ENCODE measurements at regions not wholly inside any gene's neighbourhood (a gene's known extent, or its start where the extent isn't known, plus 50 kb on each side); places are given as distances from the start of the nearest gene placed in this dataset.
"Not testable (repeated sequence)": the region's sequence is repeated elsewhere in the genome, so short reads cannot be mapped to it uniquely, and the experiment has no call there.

DNA sequence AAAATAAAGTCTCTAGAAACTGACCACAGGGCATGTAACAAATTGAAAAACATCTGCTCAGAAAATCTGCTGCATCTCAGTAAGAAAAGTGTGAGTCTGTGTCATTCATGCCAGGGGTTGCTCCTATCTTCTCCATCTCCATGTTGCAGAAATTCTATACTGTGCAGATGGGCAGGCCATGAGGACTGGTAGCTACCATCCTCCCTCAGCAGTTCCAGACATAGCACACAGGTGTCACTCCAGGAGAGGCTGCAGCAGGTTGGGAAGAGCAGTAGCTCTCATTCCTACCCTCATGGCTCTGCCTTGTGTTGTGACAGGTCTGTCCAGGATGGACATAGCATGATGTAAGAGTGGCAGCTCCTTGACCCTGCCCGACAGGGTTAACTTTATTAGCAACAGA lies 173.4 kb downstream of the NDUFS4 start:
- peak; percentile 67 for DNase-seq

DNA sequence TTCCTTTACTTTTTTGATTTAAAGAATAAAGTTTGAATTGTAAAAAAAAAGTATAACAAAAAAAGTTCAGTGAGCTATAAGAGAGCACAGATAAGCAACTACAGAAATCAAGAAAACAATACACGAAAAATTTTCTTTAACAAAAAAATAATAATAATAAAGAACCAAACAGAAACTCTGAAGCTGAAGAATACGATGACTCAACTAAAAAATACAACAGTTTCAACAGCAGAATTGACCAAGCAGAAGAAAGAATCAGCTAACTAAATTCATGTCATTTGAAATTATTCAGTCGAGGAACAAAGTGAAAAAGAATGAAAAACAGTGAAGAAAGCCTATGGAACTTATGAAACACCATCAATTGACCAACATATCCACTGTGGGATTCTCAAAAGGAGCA lies 177.7 kb downstream of the NDUFS4 start:
- DNase-seq, result no peak

DNA sequence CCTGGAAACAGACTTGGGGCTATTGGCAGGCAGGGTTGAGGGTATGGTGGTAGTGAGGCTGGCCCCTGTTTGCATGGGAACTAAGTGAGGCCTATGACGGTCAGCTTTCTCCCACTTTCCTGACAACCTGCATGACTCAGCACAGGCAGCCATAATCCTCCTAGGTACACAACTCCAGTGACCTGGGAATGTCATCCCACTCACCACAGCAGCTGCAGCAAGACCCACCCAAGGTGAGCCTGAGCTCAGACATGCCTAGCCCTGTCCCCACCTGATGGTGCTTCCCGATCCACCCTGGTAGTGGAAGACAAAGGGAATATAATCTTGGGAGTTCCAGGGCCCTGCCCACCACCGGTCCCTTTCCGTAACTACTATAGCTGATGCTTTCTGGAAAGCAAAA lies 178.7 kb downstream of the NDUFS4 start:
- no peak for DNase-seq

DNA sequence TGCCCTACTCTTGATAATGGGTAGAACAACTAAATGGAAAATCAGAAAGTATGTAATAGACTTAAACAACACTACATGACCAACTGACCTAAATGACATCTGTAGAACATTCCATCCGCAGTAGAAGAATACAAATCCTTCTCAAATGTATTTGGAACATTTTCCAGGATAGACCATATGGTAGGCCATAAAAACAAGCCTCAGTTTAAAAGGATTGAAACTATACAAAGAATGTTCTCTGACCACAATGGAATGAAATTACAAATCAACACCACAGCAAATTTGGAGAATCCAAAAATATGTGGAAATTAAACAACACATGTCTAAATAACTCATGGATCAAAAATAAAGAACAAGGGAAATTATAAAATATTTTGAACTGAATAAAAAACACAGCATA lies 189.2 kb downstream of the NDUFS4 start:
- no peak for DNase-seq

DNA sequence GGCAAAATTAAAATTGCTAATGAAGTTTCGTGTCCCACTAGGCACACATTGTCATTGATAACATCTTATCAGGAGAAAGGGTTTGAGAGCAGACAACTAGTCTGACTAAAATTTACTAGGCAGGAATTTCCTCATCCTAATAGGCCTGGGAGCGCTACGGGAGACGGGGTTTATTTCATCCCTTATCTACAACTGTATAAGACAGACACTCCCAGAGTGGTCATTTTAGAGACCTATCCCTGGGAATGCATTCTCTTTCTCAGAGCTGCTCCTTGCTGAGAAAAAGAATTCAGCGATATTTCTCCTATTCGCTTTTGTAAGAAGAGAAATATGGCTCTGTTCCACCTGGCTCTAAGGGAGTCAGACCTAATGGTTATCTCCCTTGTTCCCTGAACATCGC lies 191.8 kb downstream of the NDUFS4 start:
- not testable (repeated sequence) for DNase-seq

DNA sequence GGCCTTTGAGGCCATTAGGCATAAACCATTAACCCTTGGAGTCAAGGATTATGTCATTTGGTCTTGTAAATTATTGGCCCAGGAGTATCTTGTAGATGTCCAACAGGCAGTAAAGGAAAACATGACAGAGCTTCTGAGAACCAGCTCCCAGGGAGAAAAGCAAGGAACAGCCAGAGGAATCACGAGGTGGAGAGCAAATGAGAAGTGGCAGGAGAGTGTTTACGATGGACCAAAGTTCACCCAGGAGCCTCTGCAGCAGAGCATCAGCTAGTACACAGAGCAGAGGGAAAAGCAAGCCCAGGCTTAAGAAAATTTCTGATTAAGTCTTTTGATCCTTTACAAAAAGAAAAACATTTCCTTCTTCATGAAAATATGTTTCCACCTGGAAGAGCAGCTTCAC lies 206.2 kb downstream of the NDUFS4 start:
- DNase-seq, result no peak

DNA sequence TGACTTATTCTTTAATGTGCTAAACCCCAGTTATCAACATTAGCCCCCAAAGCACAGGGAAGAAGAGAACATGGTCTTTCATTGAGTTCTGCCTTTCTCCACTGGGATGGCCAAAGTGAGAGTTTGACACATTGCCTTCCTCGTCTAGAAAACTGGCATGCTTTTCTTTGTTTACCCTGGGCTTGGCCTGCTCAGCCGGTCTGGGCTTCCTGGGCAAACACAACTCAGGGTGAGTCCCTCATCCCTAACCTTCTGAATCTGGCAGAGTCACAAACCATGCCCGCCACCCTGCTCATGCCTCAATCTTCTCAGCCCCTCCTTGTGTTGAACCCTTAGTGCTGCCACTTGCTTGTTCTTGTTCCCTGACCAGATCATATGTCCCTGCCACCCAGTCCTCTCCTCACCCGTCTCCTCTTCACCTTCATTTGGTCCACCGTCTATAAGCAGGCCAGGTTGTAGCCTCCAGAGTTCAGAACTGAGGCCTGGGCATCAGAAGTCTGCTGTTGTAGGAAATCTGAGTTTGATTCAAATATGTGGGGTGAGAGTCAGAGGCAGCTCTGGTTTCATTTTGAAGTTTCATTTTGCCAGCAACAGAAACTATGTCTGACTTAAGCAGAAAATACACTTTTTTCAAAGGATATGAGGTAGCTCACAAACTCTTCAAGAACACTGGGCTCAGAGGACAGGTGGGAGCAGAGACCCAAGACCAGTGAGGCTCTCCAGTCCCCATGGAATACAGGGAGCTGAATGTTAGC lies 217.6 kb downstream of the NDUFS4 start:
- no peak for DNase-seq

DNA sequence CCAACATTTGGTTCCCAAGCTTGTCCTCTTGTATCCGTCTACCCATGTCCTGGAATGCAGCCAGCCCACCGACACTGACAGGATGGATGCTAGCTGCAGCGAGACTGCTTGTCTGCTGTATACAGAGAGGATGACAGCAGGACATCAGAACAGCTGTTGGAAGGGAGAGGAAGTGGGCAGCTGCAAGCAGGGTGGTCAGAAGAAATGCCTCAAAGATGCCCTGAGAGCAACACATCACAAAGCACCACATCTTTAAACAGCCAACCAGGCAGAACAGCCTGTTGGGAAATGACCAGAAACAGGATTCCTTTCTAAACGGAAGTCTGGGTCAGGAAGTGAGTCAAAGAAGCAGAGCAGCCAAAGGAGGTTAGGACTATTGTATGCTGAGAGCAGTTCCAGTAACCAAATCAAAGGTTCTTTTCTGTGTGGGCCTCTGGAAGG lies 219.1 kb downstream of the NDUFS4 start:
- no peak for DNase-seq

DNA sequence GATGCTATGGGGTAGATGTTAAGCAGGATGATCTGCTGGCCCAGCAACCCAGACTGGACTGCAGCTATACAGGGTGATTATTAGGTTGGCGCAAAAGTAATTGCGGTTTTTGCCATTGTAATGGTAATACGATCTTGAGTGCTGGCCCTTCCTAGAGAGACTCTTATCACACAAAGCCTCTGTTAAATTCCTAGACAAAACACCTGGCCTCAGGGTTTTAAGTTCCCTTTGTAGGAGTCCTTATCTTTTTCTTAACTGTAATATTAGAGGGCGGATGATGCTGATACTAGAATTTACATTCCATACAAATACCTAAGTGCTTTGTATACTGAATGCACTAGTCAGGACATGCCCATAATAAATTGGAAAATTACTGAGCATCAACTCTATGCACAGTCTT lies 222.2 kb downstream of the NDUFS4 start:
- DNase-seq, result no peak

DNA sequence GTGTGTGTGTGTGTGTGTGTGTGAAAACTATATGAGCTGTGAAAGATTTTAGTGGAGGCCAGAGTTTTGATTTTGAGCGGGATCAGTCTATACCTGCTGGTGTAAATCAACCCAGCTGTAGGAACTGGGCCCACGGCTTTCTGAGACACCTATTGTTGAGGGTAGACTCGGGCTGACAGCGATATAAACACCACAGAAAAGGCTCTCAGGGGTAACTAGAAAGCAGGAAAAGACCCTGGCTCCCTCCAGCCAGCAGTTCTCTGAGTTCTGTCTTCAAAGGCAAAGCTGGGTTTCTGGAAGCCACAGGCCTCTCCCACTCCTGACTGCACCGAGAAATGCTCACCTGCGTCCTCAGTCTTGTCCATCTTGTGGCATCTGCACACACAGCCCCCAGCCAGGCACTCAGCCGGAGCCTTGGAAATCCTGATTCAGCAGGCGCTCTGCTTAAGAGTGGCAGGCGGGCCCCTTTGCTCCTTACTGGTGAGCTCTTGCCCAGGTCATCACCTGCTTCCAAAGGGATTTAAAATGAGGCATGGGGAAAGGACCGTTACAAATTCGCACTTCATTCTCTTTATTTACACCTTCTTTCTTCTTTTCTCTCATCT lies 223.3 kb downstream of the NDUFS4 start:
- DNase-seq, result no peak

DNA sequence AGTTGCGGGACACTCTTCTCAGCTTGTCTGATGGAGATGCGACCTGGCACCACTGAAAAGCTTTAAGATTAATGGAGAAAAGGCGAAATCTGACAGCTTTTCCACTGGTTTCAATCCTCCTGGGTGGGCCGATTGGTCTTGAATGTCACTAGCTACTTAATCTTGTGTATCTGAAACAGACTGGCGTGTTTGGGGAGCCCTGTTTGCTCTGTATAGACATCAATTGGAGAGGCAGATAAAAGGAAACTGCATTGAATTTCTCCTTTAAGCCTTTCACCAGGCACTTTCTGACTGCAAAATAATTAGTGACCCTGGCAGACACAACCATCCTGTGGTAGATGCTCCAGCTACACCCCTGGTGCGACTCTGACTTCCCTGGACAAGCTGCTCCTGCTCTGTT lies 224.2 kb downstream of the NDUFS4 start:
- no peak for DNase-seq

DNA sequence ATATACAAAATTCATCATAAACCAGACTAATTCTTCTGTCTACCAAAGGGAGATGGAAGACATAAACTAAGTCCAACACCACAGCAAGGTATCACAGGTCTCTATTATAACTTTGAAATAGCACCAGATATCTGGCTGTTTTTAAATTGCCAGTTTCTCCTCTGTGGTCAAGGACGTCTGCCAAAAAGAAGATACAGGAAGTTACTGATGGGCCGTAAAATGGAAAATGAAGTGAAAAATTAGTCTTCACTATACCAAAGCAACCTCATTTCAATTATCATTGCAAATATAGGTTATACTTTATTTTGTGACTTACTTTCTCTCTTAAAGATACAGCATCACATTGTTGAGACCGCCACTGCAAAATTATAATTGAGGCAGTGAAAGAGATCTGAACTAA lies 225.5 kb downstream of the NDUFS4 start:
- no peak for DNase-seq

DNA sequence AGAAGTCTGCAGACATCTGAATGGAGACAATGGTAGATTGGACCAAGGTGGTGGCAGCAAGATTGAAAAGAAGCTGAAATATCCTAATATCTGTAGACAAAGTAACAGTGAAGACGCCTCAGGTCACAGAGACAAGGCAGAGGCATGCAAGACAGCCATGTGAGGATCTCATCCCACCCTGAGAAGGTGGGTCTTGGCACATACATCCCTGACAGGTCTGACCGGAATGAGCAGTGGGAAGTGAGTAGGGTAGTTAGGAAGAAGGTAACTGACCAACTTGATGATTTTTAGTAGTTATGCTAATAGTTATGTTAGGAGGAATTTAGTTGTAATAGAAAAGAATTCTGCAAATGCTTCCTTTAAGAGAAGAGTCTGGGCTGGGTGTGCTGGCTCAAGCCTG lies 229.6 kb downstream of the NDUFS4 start:
- DNase-seq, result no peak

DNA sequence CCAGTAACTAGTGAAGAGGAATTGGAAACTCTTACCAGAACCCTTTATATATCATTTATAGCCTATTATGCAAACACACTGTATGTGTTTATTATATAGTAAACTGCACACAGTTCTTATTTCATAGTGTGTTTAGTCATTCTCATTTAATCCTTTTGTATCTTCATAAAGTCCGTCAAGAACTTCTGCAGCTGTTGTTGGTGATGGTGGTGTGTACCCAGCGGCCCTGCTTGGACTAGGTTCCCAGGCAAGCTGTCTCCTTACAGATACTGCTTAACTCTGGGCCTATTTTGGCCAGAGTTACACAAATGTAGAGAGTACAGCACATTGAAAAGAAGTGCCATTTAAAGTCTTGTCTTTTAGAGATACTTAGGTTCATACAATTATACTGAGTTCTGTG lies 231.9 kb downstream of the NDUFS4 start:
- DNase-seq, result no peak

DNA sequence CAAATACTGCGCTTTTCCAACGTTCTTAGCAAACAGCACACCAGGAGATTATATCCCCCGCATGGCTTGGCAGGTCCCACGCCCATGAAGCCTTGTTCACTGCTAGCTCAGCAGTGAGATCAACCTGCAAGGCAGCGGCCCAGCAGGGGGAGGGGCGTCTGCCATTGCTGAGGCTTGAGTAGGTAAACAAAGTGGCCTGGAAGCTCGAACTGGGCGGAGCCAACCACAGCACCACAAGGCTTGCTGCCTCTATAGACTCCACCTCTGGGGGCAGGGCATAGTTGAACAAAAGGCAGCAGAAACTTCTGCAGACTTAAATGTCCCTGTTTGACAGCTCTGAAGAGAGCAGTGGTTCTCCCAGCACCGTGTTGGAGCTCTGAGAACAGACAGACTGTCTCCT lies 239.2 kb downstream of the NDUFS4 start:
- not testable (repeated sequence) for DNase-seq

DNA sequence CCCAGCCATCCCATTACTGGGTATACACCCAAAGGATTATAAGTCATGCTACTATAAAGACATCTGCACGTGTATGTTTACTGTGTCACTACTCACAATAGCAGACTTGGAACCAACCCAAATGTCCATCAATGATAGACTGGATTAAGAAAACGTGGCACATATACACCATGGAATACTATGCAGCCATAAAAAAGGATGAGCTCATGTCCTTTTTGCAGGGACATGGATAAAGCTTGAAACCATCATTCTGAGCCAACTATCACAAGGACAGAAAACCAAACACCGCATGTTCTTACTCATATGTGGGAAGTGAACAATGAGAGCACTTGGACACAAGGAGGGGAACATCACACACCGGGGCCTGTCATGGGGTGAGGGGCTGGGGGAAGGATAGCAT lies 248.0 kb downstream of the NDUFS4 start:
- not testable (repeated sequence) for DNase-seq

DNA sequence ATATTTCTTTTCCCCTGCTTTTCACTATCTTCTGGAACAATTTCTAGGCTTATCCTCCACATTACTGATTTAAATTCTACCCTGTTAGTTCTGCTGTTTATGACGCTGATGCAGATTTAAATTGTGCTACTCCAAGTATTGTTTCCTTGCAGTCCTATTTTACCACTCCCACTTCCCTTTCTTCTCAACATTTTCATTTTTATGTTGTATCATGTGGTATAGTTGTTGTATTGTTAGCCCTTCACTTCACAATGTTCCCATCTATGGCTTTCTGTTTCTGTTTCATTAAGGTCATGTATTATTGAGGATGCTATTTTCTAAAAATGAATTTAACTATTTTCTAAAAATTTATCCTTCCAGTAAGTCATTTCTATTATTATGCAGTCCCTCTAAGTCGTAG lies 254.4 kb downstream of the NDUFS4 start:
- no peak for DNase-seq

DNA sequence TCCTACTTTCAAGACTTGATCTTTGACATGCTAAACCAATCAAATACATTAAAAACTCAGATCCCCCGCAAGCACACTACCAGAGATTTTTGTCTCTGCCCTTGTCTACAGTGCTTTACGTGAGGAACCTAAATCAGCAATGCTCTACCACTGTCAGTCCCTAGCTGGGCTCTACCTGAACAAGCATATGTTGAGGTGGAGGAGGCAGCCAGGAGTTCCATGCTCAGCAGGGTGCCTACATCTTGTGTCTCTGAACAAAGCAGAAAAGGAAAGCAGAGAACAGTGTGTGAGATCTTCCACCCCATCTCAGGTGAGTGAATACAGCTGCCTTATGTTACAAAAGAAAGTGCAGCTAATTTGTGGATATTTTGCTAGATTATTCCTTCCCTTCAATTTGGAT lies 255.0 kb downstream of the NDUFS4 start:
- DNase-seq, result no peak

DNA sequence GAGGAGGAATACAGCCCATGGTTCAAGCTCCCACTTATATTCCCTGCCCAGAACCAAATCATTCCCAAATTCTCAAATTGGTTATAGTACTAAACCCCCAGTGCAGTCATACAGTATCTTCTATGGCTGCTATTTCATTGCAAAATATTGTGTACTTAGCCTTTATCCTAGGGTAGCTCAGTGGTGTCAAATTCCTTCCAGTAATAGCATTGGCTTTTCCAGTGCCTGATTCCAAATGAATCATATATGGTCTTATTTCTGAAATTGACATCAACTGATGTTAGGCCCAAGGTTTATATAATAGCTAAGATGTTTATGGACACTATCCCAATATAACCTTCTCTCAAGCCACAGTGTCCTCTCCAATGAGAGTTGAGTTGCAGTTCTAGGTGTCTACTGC lies 256.7 kb downstream of the NDUFS4 start:
- DNase-seq, result no peak

DNA sequence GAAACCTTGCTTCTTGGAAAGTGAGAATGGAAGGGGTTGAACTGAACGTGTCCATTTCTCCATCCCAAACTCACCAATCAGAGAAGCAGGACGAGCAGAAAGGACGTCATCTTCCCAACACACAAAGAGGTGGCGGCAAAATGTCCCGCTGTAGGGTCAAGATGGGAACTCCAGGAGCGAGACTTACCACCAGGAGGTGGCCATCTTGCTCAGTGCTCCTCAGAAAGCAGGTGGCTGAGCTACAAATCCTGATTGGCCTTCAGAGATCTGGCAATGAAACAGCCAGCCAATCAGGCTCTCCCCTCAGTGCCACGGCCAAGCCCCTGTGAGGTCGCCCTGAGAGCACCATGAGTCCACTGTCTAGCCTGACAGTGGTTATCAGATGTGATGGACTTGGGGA lies 259.0 kb downstream of the NDUFS4 start:
- no peak for DNase-seq

DNA sequence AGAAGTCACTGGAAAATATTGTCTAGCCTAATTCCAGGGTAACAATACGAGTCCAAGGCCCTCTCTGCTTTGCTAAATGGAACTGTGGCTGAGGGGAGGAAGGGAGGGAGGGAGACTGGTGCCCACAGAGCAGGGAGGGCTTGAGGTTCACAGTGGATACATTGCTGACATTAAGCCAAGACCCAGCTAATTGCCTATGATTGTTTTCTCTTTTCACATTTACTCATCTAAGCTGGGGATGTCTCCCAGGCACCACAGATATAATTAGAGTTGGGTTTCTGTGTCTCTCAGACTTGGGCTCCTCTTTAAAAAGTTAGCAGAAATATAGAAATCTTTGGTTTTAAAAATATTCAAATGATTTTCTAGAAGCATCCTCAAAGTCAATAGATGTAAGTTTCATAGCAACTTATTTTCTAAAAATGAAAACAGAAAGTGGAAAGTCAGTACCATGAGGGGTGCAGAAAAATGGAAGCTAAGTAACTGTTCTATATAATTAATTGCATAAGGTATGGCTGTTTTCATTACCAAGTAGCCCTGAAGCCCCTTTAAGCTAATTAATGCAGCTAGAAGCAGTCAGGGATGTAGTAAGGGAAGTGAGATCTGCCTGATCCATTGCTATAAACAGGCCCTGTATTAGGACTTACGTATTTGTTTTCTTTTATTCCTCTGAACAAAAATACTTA lies 259.8 kb downstream of the NDUFS4 start:
- peak; percentile 57 for DNase-seq

DNA sequence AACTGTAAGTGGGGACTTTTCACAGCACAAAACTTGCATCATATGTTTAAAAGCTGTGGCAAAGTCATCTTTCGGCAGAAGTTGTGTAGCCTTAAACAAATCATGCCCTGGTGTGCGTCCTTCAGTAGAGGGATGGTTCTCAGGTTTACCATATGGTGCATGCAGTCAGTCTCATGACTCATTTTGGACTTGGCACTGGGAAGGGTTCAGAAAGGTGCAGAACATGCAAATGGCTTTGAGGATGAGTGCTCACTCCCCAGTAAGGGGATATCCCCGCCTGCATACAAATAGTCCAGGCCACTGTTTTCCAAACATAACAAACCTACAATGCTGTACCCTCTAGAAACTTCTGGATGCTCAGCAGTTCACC lies 260.3 kb downstream of the NDUFS4 start:
- DNase-seq, result peak; percentile 81

DNA sequence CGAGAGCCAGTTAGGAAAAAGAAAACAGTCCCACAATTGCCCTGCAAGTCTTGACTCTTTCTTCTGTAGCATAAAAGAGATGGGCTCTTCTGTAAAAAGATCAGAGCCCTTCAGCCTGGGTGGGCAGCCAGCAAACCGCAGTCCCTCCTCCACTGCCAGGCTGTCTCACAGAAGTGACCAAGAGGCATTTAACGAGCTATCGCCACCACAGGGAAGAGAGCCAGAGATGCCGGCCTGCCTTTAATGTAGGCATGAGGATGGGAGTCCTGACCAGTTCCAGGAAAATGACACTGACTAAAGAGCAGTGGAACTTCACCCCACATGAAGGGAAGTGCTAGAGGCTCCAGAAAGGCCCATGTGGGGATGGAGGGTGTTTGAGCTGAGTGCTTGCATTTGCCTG lies 264.6 kb downstream of the NDUFS4 start:
- DNase-seq, result no peak

DNA sequence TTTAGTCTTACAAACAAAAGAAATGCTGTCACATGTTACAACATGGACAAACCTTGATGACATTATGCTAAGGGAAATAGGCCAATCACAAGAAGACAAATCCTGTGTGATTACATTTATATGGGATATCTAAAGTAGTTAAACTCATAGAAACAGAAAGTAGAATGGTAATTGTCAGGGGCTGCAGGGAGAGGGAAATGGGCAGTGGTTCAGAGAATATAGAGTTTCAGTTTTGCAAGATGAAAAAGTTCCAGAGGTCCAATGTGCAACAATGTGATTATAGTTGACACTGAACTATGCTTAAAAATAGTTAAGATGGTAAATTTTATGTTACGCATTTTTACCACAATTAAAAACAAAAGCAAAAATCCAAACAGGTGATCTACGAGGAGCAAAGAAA lies 265.5 kb downstream of the NDUFS4 start:
- DNase-seq, result no peak

DNA sequence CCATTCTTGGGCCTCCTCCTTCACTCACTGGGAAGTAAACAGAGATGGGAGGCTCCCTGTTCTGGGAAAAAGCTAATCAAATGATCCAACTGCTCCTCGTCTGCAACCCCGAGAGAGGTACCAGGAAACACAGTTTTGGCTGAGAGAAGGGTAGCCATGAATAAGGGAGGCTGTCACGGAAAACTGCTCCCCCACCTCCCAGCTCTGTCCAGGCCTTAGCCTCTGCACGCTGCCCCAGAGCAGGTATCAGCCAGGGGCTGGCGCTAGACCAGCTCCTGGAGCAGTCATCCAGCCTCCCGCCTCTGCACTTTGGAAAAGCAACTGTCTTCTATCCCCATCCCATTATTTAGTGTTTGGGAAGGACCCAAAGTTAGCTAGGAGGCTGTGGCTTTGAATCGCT lies 266.1 kb downstream of the NDUFS4 start:
- no peak for DNase-seq
